WTC11 (cell line): ENCODE measurements at regions not wholly inside any gene's neighbourhood (a gene's known extent, or its start where the extent isn't known, plus 50 kb on each side); places are given as distances from the start of the nearest gene placed in this dataset.

Experiments
- ATAC-seq: fragments of 200-7000 bp; cut with Tn5 transposase; 2 replicates; pipeline ENCODE4 v1.10.0; 2021; ENCODE audit warnings: mild to moderate bottlenecking, moderate library complexity
- CTCF ChIA-PET: fragments of 300-600 bp; sonication (Branson Sonifier 250); formaldehyde crosslinking; loops from one replicate; lab custom pipeline; 2021; ENCODE audit warnings: antibody characterized with exemption; lab: Charles Lee
- POLR2A ChIA-PET: fragments of 350-600 bp; sonication (Branson Sonifier 250); formaldehyde crosslinking; loops from one replicate; lab custom pipeline; 2021; ENCODE audit warnings: antibody characterized with exemption; lab: Charles Lee
- DNase-seq: peaks from one replicate; pipeline ENCODE4 v3.0.0; 2021; ENCODE audit warnings: low spot score
- H3K27ac Mint-ChIP-seq: 2 replicates; pipeline ENCODE4 v1.8.0; 2021; ENCODE audit warnings: mixed read lengths
- H3K27me3 Mint-ChIP-seq: 2 replicates; pipeline ENCODE4 v1.8.0; 2021; ENCODE audit warnings: low read depth, mild to moderate bottlenecking, moderate library complexity, mixed read lengths
- H3K36me3 Mint-ChIP-seq: 2 replicates; pipeline ENCODE4 v1.8.0; 2021; ENCODE audit warnings: mixed read lengths
- H3K4me1 Mint-ChIP-seq: 2 replicates; pipeline ENCODE4 v1.8.0; 2022; ENCODE audit warnings: mixed read lengths
- H3K4me3 Mint-ChIP-seq: 2 replicates; pipeline ENCODE4 v1.8.0; 2021; ENCODE audit warnings: mild to moderate bottlenecking, moderate library complexity, mixed read lengths
- H3K9me3 Mint-ChIP-seq: 2 replicates; pipeline ENCODE4 v1.8.0; 2021; ENCODE audit warnings: mixed read lengths
- CBFB ChIP-seq: sonication (generic); formaldehyde crosslinking; IDR thresholded peaks from 2 replicates; pipeline ENCODE4 v1.8.1; 2022; ENCODE audit warnings: mild to moderate bottlenecking, low read depth, missing genetic modification reagents
- CREM ChIP-seq: sonication (generic); formaldehyde crosslinking; IDR thresholded peaks from 2 replicates; pipeline ENCODE4 v1.8.1; 2022; ENCODE audit warnings: mild to moderate bottlenecking, missing genetic modification reagents, moderate library complexity
- ESRRA ChIP-seq: sonication (generic); formaldehyde crosslinking; IDR thresholded peaks from 2 replicates; pipeline ENCODE4 v1.8.1; 2022; ENCODE audit warnings: mild to moderate bottlenecking, missing genetic modification reagents, borderline replicate concordance
- ETV6 ChIP-seq: sonication (generic); formaldehyde crosslinking; IDR thresholded peaks from 2 replicates; pipeline ENCODE4 v1.8.1; 2022; ENCODE audit warnings: mild to moderate bottlenecking, missing genetic modification reagents
- JUN ChIP-seq: sonication (generic); formaldehyde crosslinking; IDR thresholded peaks from 2 replicates; pipeline ENCODE4 v1.8.0; 2023; ENCODE audit warnings: mild to moderate bottlenecking, missing genetic modification reagents
- NR3C1 ChIP-seq: sonication (generic); formaldehyde crosslinking; conservative IDR thresholded peaks from 2 replicates; pipeline ENCODE4 v1.8.1; 2023; ENCODE audit warnings: low read depth, mild to moderate bottlenecking, missing genetic modification reagents
- RELA ChIP-seq: sonication (generic); formaldehyde crosslinking; IDR thresholded peaks from 2 replicates; pipeline ENCODE4 v1.8.1; 2022; ENCODE audit warnings: missing genetic modification reagents, mild to moderate bottlenecking, borderline replicate concordance
- TEAD1 ChIP-seq: sonication (generic); formaldehyde crosslinking; IDR thresholded peaks from 2 replicates; pipeline ENCODE4 v1.8.0; 2022; ENCODE audit warnings: mild to moderate bottlenecking, missing genetic modification reagents
- ZNF138 ChIP-seq: sonication (generic); formaldehyde crosslinking; conservative IDR thresholded peaks from 2 replicates; pipeline ENCODE4 v1.8.1; 2022; ENCODE audit warnings: mild to moderate bottlenecking, moderate library complexity, missing genetic modification reagents
- ZNF232 ChIP-seq: sonication (generic); formaldehyde crosslinking; IDR thresholded peaks from 2 replicates; pipeline ENCODE4 v1.8.0; 2022; ENCODE audit warnings: mild to moderate bottlenecking, missing genetic modification reagents
- ZNF317 ChIP-seq: sonication (generic); formaldehyde crosslinking; IDR thresholded peaks from 2 replicates; pipeline ENCODE4 v1.8.1; 2023; ENCODE audit warnings: low read depth, mild to moderate bottlenecking, moderate library complexity, missing genetic modification reagents, borderline replicate concordance
- ZNF671 ChIP-seq: fragments of 250-450 bp; sonication (Bioruptor Pico); IDR thresholded peaks from 2 replicates; pipeline ENCODE4 v1.8.0; 2021; ENCODE audit warnings: mild to moderate bottlenecking
- TF ChIP-seq, protein P1 (sequence below): sonication (generic); formaldehyde crosslinking; conservative IDR thresholded peaks from 2 replicates; pipeline ENCODE4 v1.8.1; 2023; ENCODE audit warnings: mild to moderate bottlenecking, low read depth, missing genetic modification reagents, moderate library complexity
- TF ChIP-seq, protein P2 (sequence below): sonication (generic); formaldehyde crosslinking; IDR thresholded peaks from 2 replicates; pipeline ENCODE4 v1.8.1; 2023; ENCODE audit warnings: mild to moderate bottlenecking, missing genetic modification reagents, borderline replicate concordance
- TF ChIP-seq, protein P3 (sequence below): sonication (generic); formaldehyde crosslinking; IDR thresholded peaks from 2 replicates; pipeline ENCODE4 v1.8.1; 2022; ENCODE audit warnings: low read depth, mild to moderate bottlenecking, moderate library complexity, missing genetic modification reagents, borderline replicate concordance
- TF ChIP-seq, protein P4 (sequence below): sonication (generic); formaldehyde crosslinking; IDR thresholded peaks from 2 replicates; pipeline ENCODE4 v1.8.1; 2023; ENCODE audit warnings: mild to moderate bottlenecking, missing genetic modification reagents, moderate library complexity
- TF ChIP-seq, protein P5 (sequence below): sonication (generic); formaldehyde crosslinking; IDR thresholded peaks from 2 replicates; pipeline ENCODE4 v1.8.1; 2022; ENCODE audit warnings: mild to moderate bottlenecking, moderate library complexity, missing genetic modification reagents
- TF ChIP-seq, protein P6 (sequence below): sonication (generic); formaldehyde crosslinking; IDR thresholded peaks from 2 replicates; pipeline ENCODE4 v1.8.0; 2022; ENCODE audit warnings: mild to moderate bottlenecking, missing genetic modification reagents

DNA sequence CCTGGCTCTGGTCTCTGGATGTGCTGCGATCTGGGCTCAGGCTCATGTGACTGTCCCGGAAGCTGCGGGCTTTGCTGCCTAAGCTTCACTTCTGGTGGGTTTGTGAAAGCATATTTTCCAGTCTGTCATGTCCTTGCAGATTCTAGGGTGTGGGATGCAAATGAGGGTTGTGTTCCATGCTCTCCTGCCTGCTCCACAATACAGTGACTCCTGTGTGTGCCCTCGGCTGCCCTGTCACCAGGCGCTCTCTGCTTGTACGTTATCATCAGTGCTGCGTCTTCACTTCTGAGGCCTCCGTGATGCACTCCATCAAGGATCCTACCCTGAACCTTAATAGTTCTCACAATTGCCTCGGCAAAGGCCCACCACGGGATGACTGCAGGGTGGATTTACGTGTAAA lies 84.2 kb downstream of the TTLL2 start:
- no peak overlapping the region for H3K27ac Mint-ChIP-seq

DNA sequence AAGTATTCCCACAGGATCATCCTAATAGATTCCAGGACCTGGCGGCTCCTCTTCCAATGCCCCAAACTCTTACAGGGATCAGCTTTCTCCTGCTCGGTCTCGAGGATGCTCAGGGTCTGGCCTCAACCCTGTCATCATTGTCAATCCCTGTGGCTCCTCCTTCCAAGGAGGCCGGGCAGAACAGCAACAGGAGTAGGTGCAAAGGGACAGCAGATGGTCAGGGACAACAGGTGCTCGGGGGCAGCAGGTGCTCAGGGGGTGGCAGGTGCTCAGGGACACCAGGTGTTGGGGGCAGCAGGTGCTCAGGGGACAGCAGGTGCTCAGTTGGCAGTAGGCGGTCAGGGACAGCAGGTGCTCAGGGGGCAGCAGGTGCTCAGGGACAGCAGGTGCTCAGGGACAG lies 84.8 kb downstream of the TTLL2 start:
- Mint-ChIP-seq H3K4me1 (peaks cover 26% of the 10 kb centered on the region), H3K27me3 (no peaks in the 10 kb centered on the region; the same call in 1 of the 2 replicates), H3K36me3 (no peaks in the 10 kb centered on the region), H3K27ac (no peak overlapping the region; the same call in 1 of the 2 replicates)
- CTCF ChIA-PET, result interaction anchor here (0.9 kb wide), 1 partner anchor 168 kb away, joined by 3 read pairs; no protein-coding TSS in a partner anchor
- no peak for ATAC-seq
- no peak for TF ChIP-seq ZNF671 (CRISPR knock-in tag)
- no peak for TF ChIP-seq ZNF138
- TF ChIP-seq CBFB (CRISPR knock-in tag), result no peak
- TF ChIP-seq, protein P1, sequence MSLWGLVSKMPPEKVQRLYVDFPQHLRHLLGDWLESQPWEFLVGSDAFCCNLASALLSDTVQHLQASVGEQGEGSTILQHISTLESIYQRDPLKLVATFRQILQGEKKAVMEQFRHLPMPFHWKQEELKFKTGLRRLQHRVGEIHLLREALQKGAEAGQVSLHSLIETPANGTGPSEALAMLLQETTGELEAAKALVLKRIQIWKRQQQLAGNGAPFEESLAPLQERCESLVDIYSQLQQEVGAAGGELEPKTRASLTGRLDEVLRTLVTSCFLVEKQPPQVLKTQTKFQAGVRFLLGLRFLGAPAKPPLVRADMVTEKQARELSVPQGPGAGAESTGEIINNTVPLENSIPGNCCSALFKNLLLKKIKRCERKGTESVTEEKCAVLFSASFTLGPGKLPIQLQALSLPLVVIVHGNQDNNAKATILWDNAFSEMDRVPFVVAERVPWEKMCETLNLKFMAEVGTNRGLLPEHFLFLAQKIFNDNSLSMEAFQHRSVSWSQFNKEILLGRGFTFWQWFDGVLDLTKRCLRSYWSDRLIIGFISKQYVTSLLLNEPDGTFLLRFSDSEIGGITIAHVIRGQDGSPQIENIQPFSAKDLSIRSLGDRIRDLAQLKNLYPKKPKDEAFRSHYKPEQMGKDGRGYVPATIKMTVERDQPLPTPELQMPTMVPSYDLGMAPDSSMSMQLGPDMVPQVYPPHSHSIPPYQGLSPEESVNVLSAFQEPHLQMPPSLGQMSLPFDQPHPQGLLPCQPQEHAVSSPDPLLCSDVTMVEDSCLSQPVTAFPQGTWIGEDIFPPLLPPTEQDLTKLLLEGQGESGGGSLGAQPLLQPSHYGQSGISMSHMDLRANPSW (CRISPR knock-in tag), result no peak
- TF ChIP-seq, protein P2, sequence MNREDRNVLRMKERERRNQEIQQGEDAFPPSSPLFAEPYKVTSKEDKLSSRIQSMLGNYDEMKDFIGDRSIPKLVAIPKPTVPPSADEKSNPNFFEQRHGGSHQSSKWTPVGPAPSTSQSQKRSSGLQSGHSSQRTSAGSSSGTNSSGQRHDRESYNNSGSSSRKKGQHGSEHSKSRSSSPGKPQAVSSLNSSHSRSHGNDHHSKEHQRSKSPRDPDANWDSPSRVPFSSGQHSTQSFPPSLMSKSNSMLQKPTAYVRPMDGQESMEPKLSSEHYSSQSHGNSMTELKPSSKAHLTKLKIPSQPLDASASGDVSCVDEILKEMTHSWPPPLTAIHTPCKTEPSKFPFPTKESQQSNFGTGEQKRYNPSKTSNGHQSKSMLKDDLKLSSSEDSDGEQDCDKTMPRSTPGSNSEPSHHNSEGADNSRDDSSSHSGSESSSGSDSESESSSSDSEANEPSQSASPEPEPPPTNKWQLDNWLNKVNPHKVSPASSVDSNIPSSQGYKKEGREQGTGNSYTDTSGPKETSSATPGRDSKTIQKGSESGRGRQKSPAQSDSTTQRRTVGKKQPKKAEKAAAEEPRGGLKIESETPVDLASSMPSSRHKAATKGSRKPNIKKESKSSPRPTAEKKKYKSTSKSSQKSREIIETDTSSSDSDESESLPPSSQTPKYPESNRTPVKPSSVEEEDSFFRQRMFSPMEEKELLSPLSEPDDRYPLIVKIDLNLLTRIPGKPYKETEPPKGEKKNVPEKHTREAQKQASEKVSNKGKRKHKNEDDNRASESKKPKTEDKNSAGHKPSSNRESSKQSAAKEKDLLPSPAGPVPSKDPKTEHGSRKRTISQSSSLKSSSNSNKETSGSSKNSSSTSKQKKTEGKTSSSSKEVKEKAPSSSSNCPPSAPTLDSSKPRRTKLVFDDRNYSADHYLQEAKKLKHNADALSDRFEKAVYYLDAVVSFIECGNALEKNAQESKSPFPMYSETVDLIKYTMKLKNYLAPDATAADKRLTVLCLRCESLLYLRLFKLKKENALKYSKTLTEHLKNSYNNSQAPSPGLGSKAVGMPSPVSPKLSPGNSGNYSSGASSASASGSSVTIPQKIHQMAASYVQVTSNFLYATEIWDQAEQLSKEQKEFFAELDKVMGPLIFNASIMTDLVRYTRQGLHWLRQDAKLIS (CRISPR knock-in tag), result no peak
- TF ChIP-seq, protein P3, sequence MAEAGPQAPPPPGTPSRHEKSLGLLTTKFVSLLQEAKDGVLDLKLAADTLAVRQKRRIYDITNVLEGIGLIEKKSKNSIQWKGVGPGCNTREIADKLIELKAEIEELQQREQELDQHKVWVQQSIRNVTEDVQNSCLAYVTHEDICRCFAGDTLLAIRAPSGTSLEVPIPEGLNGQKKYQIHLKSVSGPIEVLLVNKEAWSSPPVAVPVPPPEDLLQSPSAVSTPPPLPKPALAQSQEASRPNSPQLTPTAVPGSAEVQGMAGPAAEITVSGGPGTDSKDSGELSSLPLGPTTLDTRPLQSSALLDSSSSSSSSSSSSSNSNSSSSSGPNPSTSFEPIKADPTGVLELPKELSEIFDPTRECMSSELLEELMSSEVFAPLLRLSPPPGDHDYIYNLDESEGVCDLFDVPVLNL (CRISPR knock-in tag), result no peak
- TF ChIP-seq ETV6 (CRISPR knock-in tag), result no peak
- TF ChIP-seq, all 79 proteins: peak for 0
- POLR2A ChIA-PET, result no interaction called here
- Mint-ChIP-seq H3K4me3 (no peak overlapping the region), H3K9me3 (no peaks in the 10 kb centered on the region)
- no peak for DNase-seq

More for the DNA sequence above, 84.2 kb downstream of the TTLL2 start:
- Mint-ChIP-seq H3K9me3 (no peaks in the 10 kb centered on the region), H3K27me3 (no peaks in the 10 kb centered on the region; the same call in 1 of the 2 replicates), H3K36me3 (no peaks in the 10 kb centered on the region), H3K4me3 (no peak overlapping the region), H3K4me1 (peaks cover 28% of the 10 kb centered on the region)
- ChIA-PET CTCF (interaction anchor here (0.8 to 0.9 kb wide), 2 partner anchors 12 to 169 kb away, joined by 3 read pairs; no protein-coding TSS in a partner anchor), POLR2A (no interaction called here)
- TF ChIP-seq TEAD1 (CRISPR knock-in tag) (no peak), ESRRA (CRISPR knock-in tag) (no peak), ZNF232 (CRISPR knock-in tag) (no peak), CREM (CRISPR knock-in tag) (no peak)
- TF ChIP-seq, protein P4, sequence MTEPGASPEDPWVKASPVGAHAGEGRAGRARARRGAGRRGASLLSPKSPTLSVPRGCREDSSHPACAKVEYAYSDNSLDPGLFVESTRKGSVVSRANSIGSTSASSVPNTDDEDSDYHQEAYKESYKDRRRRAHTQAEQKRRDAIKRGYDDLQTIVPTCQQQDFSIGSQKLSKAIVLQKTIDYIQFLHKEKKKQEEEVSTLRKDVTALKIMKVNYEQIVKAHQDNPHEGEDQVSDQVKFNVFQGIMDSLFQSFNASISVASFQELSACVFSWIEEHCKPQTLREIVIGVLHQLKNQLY (CRISPR knock-in tag), result no peak
- DNase-seq (no peak), ATAC-seq (no peak)

DNA sequence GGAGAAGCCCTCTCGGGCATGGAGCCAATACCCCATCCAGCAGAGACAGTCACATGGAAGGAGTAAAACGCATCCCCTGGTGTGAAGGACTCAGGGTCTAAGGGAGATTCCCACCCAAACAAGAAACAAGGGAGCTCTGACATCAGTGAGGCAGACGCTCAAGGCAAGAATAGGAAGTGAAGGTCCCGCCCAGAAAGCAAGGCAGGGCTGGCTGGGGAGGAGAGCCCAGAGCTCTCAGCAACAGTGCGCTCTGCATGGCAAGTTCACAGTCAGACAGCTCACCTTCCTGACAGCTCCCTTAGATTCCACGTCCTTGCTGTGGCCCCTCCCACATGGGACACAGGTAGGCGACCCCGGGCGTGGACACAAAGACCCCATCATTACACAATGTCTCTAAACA lies 85.6 kb downstream of the TTLL2 start:
- POLR2A ChIA-PET, result no interaction called here
- DNase-seq, result no peak
- Mint-ChIP-seq H3K27me3 (no peaks in the 10 kb centered on the region; the same call in 1 of the 2 replicates), H3K4me1 (peaks cover 26% of the 10 kb centered on the region), H3K4me3 (no peak overlapping the region), H3K27ac (no peak overlapping the region), H3K9me3 (no peaks in the 10 kb centered on the region), H3K36me3 (no peaks in the 10 kb centered on the region)
- CTCF ChIA-PET, result interaction anchor here (0.6 kb wide), 1 partner anchor 59 kb away, joined by 3 read pairs; no protein-coding TSS in a partner anchor
- ATAC-seq, result no peak
- TF ChIP-seq JUN (no peak), ZNF317 (CRISPR knock-in tag) (no peak), NR3C1 (CRISPR knock-in tag) (no peak), RELA (CRISPR knock-in tag) (no peak)
- TF ChIP-seq, protein P3 (CRISPR knock-in tag), result no peak
- TF ChIP-seq, protein P5, sequence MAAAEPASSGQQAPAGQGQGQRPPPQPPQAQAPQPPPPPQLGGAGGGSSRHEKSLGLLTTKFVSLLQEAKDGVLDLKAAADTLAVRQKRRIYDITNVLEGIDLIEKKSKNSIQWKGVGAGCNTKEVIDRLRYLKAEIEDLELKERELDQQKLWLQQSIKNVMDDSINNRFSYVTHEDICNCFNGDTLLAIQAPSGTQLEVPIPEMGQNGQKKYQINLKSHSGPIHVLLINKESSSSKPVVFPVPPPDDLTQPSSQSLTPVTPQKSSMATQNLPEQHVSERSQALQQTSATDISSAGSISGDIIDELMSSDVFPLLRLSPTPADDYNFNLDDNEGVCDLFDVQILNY (CRISPR knock-in tag), result no peak
- TF ChIP-seq, protein P6, sequence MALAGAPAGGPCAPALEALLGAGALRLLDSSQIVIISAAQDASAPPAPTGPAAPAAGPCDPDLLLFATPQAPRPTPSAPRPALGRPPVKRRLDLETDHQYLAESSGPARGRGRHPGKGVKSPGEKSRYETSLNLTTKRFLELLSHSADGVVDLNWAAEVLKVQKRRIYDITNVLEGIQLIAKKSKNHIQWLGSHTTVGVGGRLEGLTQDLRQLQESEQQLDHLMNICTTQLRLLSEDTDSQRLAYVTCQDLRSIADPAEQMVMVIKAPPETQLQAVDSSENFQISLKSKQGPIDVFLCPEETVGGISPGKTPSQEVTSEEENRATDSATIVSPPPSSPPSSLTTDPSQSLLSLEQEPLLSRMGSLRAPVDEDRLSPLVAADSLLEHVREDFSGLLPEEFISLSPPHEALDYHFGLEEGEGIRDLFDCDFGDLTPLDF, result no peak
